Cardiac muscle cell (in vitro differentiated cells and primary cell): ENCODE measurements at regions not wholly inside any gene's neighbourhood (a gene's known extent, or its start where the extent isn't known, plus 50 kb on each side); places are given as distances from the start of the nearest gene placed in this dataset.

Experiments
- DNase-seq, 2 donors: peaks; one replicate each; pipeline versions ENCODE4 v3.0.0 to v3.0.0-alpha.2; 2010 to 2017; ENCODE audit warnings: low read depth in 1 of 2, low spot score in 1 of 2
- H3K27ac ChIP-seq: fragments of 200-600 bp; sonication (generic); 2 replicates; pipeline ENCODE4 v1.5.1; 2016
- H3K27me3 ChIP-seq: fragments of 200-600 bp; sonication (generic); 2 replicates; pipeline ENCODE4 v1.6.0; 2016; ENCODE audit warnings: control low read depth
- H3K36me3 ChIP-seq: fragments of 200-600 bp; sonication (generic); 2 replicates; pipeline ENCODE4 v1.5.1; 2016; ENCODE audit warnings: control low read depth
- H3K4me1 ChIP-seq: fragments of 200-600 bp; sonication (generic); 2 replicates; pipeline ENCODE4 v1.8.1; 2017; ENCODE audit warnings: low read depth, mild to moderate bottlenecking, mixed run types
- H3K4me3 ChIP-seq: fragments of 200-600 bp; sonication (generic); 2 replicates; pipeline ENCODE4 v1.5.1; 2016; ENCODE audit warnings: mild to moderate bottlenecking
- H3K9me3 ChIP-seq: fragments of 200-600 bp; sonication (generic); 2 replicates; pipeline ENCODE4 v1.5.1; 2017; ENCODE audit warnings: low read depth, mild to moderate bottlenecking, control low read depth
- CTCF ChIP-seq: IDR thresholded peaks from 2 replicates; pipeline ENCODE4 v1.5.1; 2012; ENCODE audit warnings: low read depth, mild to moderate bottlenecking, low read length

GRCh38 chrX:42491137-42491907 is 286.6 kb downstream of the PPP1R2C start:
- TF ChIP-seq CTCF = no peak
- no peak overlapping the region for H3K4me3 ChIP-seq

GRCh38 chrX:42490111-42490510 is 287.9 kb downstream of the PPP1R2C start:
- TF ChIP-seq CTCF = no peak
- Histone ChIP-seq H3K4me3 (no peak overlapping the region), H3K36me3 (no peaks in the 10 kb centered on the region), H3K4me1 (no peaks in the 10 kb centered on the region), H3K27me3 (no peaks in the 10 kb centered on the region), H3K27ac (no peak overlapping the region), H3K9me3 (no peaks in the 10 kb centered on the region)
- DNase-seq = no peak

More at GRCh38 chrX:42491137-42491907, 286.6 kb downstream of the PPP1R2C start:
- no peaks in the 10 kb centered on the region for H3K4me1 ChIP-seq
- H3K9me3 ChIP-seq = no peaks in the 10 kb centered on the region
- H3K27ac ChIP-seq = no peak overlapping the region
- H3K36me3 ChIP-seq = no peaks in the 10 kb centered on the region
- no peak for DNase-seq
- no peaks in the 10 kb centered on the region for H3K27me3 ChIP-seq

GRCh38 chrX:42485601-42486000 is 292.4 kb downstream of the PPP1R2C start:
- H3K4me1 ChIP-seq = no peaks in the 10 kb centered on the region
- no peak for TF ChIP-seq CTCF

GRCh38 chrX:42484233-42484632 is 293.7 kb downstream of the PPP1R2C start:
- no peak for DNase-seq
- Histone ChIP-seq H3K27me3 (no peaks in the 10 kb centered on the region), H3K36me3 (no peaks in the 10 kb centered on the region), H3K4me3 (no peak overlapping the region), H3K4me1 (no peaks in the 10 kb centered on the region), H3K9me3 (no peaks in the 10 kb centered on the region), H3K27ac (no peak overlapping the region)
- no peak for TF ChIP-seq CTCF

More at GRCh38 chrX:42485601-42486000, 292.4 kb downstream of the PPP1R2C start:
- Histone ChIP-seq H3K27ac (no peak overlapping the region), H3K36me3 (no peaks in the 10 kb centered on the region), H3K9me3 (no peaks in the 10 kb centered on the region), H3K27me3 (no peaks in the 10 kb centered on the region), H3K4me3 (no peak overlapping the region)
- DNase-seq = no peak

GRCh38 chrX:42477396-42477795 is 300.6 kb downstream of the PPP1R2C start:
- H3K27ac ChIP-seq = no peak overlapping the region
- no peak for TF ChIP-seq CTCF
- no peak for DNase-seq
- H3K4me1 ChIP-seq = no peaks in the 10 kb centered on the region
- H3K27me3 ChIP-seq = no peaks in the 10 kb centered on the region
- no peaks in the 10 kb centered on the region for H3K9me3 ChIP-seq
- no peaks in the 10 kb centered on the region for H3K36me3 ChIP-seq
- H3K4me3 ChIP-seq = no peak overlapping the region
